GM13976 (cell line): ENCODE measurements at regions not wholly inside any gene's neighbourhood (a gene's known extent, or its start where the extent isn't known, plus 50 kb on each side); places are given as distances from the start of the nearest gene placed in this dataset.

Experiments
- DNase-seq: peaks from one replicate; pipeline ENCODE4 v3.0.0; 2012; ENCODE audit warnings: low spot score
- CTCF ChIP-seq: IDR thresholded peaks from 2 replicates; pipeline ENCODE4 v1.5.1; 2012; ENCODE audit warnings: borderline replicate concordance, mild to moderate bottlenecking; ENCODE audit not compliant: insufficient read depth; ENCODE audit errors: extremely low read depth, missing control alignments, control extremely low read depth
- in situ Hi-C: fragments of 300-500 bp; cut with MboI; formaldehyde crosslinking; loops from one replicate; pipeline ENCODE4 v1.12.0; 2022; ENCODE audit warnings: low sequenced_read_pairs, mixed read lengths, inconsistent platforms; ENCODE audit not compliant: unreplicated experiment

GRCh38 chr5:143933451-143933850 lies 121.5 kb downstream of the HMHB1 start:
- in situ Hi-C loops: no loop called here
- DNase-seq: no peak
- no peak for TF ChIP-seq CTCF

DNA sequence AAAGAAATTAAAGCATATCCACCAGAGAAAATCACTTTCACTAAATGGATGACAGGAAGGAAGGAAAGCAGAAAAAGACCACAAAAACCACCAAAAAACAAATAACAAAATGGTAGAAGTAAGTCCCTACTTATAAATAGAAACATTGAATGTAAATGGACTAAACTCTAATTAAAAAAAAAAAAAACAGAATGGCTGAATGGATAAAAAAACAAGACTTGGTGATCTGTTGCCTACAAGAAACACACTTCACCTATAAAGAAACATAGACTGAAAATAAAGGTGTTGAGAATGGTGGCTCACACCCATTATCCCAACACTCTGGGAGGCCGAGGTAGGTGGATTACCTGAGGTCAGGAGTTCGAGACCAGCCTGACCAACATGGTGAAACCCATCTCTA lies 122.9 kb downstream of the HMHB1 start:
- DNase-seq: no peak
- in situ Hi-C loops: no loop called here
- TF ChIP-seq CTCF: no peak

DNA sequence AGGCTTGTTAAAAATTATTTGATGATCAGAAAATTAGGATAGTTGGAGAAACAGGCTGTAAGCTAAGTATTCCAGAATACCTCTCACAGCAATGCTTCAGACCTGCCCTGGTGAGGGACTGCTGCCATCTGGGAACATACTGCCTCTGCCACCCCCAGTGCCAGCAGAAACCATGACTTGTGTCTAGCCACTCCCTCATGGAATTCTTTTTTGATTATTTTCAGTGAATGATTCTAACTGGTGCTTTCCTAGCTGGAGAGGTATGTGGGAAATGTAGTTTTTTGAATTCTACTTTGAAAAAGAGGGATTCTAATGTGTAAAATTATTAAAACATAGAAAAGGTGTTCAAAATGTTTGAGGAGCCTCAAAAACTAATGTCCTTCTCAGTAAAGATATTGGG lies 126.3 kb downstream of the HMHB1 start:
- no peak for TF ChIP-seq CTCF
- in situ Hi-C loops: no loop called here
- DNase-seq: no peak

- no peak for TF ChIP-seq CTCF
- in situ Hi-C loops: no loop called here
- DNase-seq: no peak
These were observed 134.9 kb downstream of the HMHB1 start for GRCh38 chr5:143946837-143947236.

- no peak for DNase-seq
- in situ Hi-C loops: no loop called here
- no peak for TF ChIP-seq CTCF
These were observed 135.4 kb downstream of the HMHB1 start for GRCh38 chr5:143947313-143947712.

DNA sequence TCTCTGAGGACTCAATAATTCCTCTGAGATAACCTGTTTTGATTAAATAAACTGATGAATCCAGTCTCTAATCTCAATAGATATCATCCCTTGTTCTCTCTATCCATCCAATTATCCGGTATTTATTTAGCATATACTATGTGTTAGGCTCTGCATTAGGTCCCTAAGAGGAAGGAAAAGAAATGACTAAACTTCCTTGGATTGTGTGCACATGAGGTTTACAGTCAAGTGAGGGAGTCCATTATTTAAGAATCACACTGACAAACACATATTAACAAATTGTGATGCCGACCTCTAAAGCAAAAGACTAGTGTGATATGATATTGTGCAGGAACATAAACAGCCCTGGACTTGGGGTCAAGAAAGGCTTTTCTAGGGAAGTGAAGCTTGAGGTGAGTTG lies 140.8 kb downstream of the HMHB1 start:
- in situ Hi-C loops: loop anchor here (25.0 kb wide), 3 partner anchors 541 to 1041 kb away; partner anchors contain the start of gene NR3C1
- no peak for DNase-seq
- TF ChIP-seq CTCF: no peak

GRCh38 chr5:143953851-143954250 lies 141.9 kb downstream of the HMHB1 start:
- in situ Hi-C loops: loop anchor here (25.0 kb wide), 3 partner anchors 542 to 1042 kb away; partner anchors contain the start of gene NR3C1
- DNase-seq: no peak
- TF ChIP-seq CTCF: no peak
